Left hindlimb (tissue), 1 donor: ENCODE measurements at regions not wholly inside any gene's neighbourhood (a gene's known extent, or its start where the extent isn't known, plus 50 kb on each side); places are given as distances from the start of the nearest gene placed in this dataset.
"Not testable (repeated sequence)": the region's sequence is repeated elsewhere in the genome, so short reads cannot be mapped to it uniquely, and the experiment has no call there.

Experiments used
- DNase-seq: peaks from one replicate; pipeline ENCODE4 v3.0.0-alpha.2; 2018

GRCh38 chr11:89545691-89546090, 54.5 kb upstream of the NOX4 start:
- DNase-seq: no peak

GRCh38 chr11:89555781-89556180, 64.6 kb upstream of the NOX4 start:
- not testable (repeated sequence) for DNase-seq

- DNase-seq: not testable (repeated sequence)
These were observed 65.8 kb upstream of the NOX4 start for GRCh38 chr11:89556731-89557707.

- DNase-seq: not testable (repeated sequence)
These were observed 69.4 kb upstream of the NOX4 start for GRCh38 chr11:89560598-89560997.

- not testable (repeated sequence) for DNase-seq
These were observed 71.6 kb upstream of the NOX4 start for GRCh38 chr11:89562731-89563130.

GRCh38 chr11:89566972-89567371, 75.8 kb upstream of the NOX4 start:
- DNase-seq: no peak

GRCh38 chr11:89569387-89569786, 78.2 kb upstream of the NOX4 start:
- DNase-seq: not testable (repeated sequence)

- DNase-seq: not testable (repeated sequence)
These were observed 80.5 kb upstream of the NOX4 start for GRCh38 chr11:89571706-89572105.

GRCh38 chr11:89575846-89576245, 84.7 kb upstream of the NOX4 start:
- DNase-seq: not testable (repeated sequence)

GRCh38 chr11:89577428-89577827, 86.3 kb upstream of the NOX4 start:
- DNase-seq: not testable (repeated sequence)

GRCh38 chr11:89583580-89583979, 92.4 kb upstream of the NOX4 start:
- DNase-seq: no peak

- not testable (repeated sequence) for DNase-seq
These were observed 93.9 kb upstream of the NOX4 start for GRCh38 chr11:89585046-89585445.

- not testable (repeated sequence) for DNase-seq
These were observed 94.3 kb upstream of the NOX4 start for GRCh38 chr11:89585471-89585870.

- DNase-seq: peak; percentile 26
These were observed 98.2 kb upstream of the NOX4 start for GRCh38 chr11:89589413-89589812.

GRCh38 chr11:89590008-89590632, 98.9 kb upstream of the NOX4 start:
- not testable (repeated sequence) for DNase-seq

- not testable (repeated sequence) for DNase-seq
These were observed 108.8 kb upstream of the TRIM77 start for GRCh38 chr11:89601263-89601662.

GRCh38 chr11:89604281-89604680, 105.8 kb upstream of the TRIM77 start:
- no peak for DNase-seq

GRCh38 chr11:89606845-89607244, 103.3 kb upstream of the TRIM77 start:
- not testable (repeated sequence) for DNase-seq

- DNase-seq: not testable (repeated sequence)
These were observed 102.6 kb upstream of the TRIM77 start for GRCh38 chr11:89607497-89607896.

GRCh38 chr11:89608234-89608966, 101.7 kb upstream of the TRIM77 start:
- DNase-seq: no peak

GRCh38 chr11:89612096-89612495, 98.0 kb upstream of the TRIM77 start:
- no peak for DNase-seq

- no peak for DNase-seq
These were observed 96.2 kb upstream of the TRIM77 start for GRCh38 chr11:89613911-89614310.

GRCh38 chr11:89614428-89614827, 95.7 kb upstream of the TRIM77 start:
- not testable (repeated sequence) for DNase-seq
